Left ventricle myocardium superior (tissue), 1 donor: ENCODE measurements at regions not wholly inside any gene's neighbourhood (a gene's known extent, or its start where the extent isn't known, plus 50 kb on each side); places are given as distances from the start of the nearest gene placed in this dataset.

Experiments
- ATAC-seq: fragments of 200-7000 bp; cut with Tn5 transposase; one replicate; pipeline ENCODE4 v1.9.1; 2020; ENCODE audit warnings: mild to moderate bottlenecking, moderate library complexity
- DNase-seq: peaks from one replicate; pipeline ENCODE4 v3.0.0-alpha.2; 2020
- intact Hi-C: fragments of 100-400 bp; cut with micrococcal nuclease; formaldehyde crosslinking; loops from one replicate; pipeline ENCODE4 v1.11.0; 2022
- donor health status: DM: no; HTN: yes; CAD: no; lungs with severe emphysema.

DNA sequence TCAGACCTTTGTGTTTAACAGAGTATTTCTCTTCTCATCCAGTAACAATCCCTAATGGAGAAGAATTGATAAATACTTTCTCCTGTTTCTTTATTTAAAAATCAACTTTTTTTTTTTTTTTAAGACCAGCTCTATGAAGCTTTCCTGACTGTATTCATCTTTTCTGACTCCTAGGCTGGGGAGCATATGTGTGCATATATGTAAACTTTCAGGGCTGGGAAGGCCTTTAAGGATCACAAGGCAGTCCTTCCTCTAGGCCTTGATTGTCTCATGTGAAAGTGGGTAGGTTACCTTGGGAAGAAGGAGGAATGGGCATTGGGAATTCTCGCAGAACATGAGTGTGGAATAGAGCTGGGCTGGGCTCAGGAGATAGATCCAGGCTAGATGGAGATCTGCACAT, 292.9 kb upstream of the SALL1 start:
- ATAC-seq (no peak), DNase-seq (no peak)
- intact Hi-C loops = no loop called here

DNA sequence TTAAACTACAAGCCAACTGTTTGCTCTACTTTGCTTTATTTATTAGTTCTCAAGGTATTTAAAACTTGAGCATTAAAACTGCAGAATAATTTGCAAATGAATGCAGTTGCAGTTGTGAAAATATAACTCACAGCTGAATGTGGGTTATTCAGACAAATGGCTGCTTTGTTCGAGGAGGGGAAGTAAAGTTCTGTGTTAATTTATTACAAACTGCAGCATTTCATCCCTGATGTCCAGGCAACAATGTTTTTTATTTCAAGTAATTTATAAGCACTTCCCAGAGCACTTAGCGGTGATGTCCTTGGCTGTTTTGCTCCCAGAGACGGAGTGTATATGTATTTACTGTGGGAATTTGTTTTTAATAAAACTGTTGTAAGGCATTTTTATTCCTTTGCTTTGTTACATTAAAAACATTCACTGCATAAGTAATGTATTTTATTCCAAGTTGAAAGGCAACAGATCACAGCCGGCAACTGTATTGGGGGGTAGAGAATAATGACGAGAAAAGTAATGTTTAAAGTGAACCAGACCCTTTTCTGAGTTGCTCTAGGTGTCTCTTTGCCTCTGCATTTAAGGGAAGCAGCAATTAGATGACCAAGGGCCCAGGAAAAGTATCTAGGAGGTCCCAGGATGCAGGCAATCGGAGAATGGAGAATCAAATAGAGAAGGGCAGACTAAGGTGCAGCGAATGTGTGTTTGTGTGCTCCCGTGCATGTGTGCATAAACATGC, 291.2 kb upstream of the SALL1 start:
- ATAC-seq = no peak
- DNase-seq = no peak
- intact Hi-C loops = no loop called here

DNA sequence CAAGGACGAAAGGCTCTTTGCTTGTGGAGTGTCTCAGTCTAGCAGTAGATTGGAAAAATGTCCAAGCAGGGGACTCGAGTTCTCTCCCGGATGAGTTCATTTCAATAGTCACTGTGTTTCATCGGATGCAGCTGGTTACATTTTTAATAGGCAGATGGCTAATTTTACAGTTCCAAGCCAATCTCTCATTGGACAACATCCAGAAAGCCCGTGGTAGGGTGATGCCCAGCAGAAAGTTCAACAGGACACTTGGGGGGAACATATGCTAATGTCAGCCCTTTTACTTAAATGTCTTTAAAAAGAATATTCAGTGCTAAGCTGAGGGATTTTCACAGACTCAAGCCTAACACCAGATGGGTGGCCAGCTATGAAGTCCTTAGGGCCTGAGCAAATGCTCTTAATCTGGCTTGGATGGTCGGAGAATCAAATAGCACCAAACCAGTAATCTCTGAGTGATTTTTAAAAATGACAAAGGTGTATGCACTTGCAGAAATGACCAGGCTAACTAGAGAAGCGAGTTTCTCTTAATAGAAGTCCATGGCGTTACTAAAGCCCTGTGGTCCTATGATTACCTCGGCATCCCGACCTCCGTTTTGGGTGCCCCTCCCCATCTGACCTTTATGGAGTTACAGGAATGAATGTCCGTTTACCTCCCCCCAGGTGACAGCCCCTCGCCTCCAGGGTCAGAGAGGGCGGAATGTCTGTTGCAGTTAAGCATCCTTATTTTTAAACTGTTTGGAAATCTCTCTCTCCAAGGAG, 289.2 kb upstream of the SALL1 start:
- intact Hi-C loops = no loop called here
- ATAC-seq (no peak), DNase-seq (no peak)

DNA sequence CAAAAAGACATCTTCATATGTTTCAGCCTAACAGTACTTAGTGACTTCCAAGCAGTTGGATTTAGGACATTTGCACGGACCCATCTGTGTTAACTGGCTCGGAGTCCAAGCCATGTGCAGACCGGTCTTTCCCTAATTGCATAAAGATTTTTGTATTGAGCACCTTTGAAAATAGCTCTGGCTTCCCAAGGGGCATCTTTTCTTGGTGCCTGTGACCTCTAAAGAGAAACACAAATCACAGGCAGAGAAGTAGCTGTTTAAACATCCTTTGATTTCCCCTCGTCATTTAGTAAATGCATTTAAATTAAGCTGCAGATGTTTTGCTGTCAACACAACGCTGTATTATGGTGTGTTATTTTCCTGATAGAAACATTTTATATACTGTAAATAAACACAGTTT, 288.2 kb upstream of the SALL1 start:
- ATAC-seq (no peak), DNase-seq (no peak)
- intact Hi-C loops = no loop called here

DNA sequence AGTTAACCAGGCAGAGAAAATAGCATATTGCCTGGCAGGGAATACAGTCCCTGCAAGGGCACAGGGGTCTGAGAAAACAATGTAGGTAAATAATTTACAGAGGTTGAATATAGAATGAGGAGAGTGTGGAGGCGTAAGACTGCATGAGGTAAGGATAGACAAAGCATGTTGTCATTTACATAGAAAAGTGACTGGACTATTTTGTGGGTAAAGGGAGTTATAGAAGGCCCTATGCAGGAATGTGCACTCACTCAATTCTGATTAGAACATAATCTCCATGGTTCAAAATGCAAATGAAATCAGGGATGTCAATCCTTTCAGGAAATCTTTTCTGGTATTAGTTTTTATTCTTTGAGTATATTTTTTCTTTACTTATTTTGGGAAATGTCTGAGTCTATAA, 285.7 kb upstream of the SALL1 start:
- intact Hi-C loops = no loop called here
- ATAC-seq (no peak), DNase-seq (no peak)

DNA sequence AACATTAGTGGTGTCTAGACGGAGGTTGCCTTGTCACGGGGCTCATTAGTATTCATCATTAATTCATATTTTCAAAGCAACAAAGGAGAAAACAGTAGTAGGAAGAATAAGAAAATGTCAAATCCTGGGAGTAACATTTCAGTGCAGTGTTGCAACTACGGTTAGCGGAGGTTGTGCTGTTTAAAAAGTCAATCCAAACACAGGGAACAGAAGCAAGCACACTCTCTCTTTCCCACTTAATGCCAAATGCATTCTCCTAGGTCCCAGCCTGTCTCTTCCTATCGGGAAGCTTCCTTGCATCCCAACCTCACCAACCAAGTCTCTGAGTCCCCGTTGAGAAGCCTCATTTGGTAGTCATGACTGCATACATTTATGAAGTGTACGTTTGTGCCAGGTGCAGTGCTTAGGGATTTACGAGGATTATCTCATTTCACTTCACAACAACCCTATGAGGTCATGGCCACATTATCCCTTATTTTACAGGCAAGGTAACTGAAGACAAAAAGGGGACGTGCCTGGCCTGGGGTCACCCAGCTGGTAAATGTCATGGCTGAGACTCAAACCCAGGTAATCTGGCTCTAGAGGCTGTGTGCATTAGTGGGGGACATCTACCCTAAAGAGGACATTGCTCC, 283.6 kb upstream of the SALL1 start:
- intact Hi-C loops = no loop called here
- ATAC-seq = no peak

DNA sequence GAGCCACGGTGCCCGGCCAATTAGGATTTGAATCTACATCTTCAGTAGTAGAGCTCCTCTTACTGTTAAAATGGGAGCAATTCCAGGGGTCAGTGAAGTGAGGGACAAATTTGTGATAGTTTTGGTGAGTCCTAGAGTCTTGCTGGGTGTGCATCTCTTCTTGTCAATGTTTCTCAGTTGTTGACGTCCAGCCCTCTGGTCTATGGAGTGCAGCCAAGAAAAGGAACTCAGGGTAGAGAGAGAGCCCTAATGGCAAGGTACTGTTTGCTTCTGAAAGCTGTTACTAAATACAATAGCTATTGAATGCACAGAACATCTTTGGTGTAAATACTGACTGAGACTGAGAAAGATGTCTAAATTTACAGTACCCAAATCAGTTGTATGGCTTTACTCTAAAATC, 282.5 kb upstream of the SALL1 start:
- intact Hi-C loops = no loop called here
- no peak for ATAC-seq

More for the DNA sequence above, 283.6 kb upstream of the SALL1 start:
- DNase-seq = no peak

DNA sequence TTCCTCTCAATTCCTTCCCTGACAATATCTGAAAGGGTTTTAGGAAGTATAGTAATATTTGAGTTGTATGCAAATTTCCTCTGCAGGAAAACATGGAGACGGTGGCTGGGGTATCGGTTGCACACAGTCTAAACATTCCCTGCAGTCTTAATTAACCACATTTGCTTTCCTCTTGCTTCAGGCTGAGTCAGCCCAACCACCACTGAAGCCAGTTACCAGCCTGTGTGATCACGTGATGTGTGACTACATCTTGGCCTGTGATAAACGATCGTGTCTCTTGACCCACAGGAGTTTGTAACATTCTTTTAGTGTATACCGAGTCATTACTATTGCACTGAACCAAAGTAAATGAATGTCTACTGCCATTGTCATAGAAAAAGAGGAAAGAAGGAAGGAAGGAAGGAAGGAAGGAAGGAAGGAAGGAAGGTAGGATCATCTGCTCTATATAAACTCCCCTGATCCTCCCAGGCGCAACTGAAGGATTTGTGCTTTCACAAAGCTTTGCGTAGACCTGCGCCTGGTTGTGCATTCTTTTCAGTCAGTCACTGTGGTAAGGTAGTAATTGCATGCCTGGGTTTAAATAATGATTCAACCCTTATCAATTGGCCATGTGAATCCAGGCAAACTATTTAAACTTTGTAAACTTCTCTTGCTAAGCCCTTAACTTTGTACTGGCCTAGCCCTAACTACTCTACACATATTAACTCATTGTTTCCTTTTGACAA, 280.6 kb upstream of the SALL1 start:
- intact Hi-C loops = no loop called here
- ATAC-seq = no peak
- DNase-seq = no peak

More for the DNA sequence above, 282.5 kb upstream of the SALL1 start:
- DNase-seq = no peak

DNA sequence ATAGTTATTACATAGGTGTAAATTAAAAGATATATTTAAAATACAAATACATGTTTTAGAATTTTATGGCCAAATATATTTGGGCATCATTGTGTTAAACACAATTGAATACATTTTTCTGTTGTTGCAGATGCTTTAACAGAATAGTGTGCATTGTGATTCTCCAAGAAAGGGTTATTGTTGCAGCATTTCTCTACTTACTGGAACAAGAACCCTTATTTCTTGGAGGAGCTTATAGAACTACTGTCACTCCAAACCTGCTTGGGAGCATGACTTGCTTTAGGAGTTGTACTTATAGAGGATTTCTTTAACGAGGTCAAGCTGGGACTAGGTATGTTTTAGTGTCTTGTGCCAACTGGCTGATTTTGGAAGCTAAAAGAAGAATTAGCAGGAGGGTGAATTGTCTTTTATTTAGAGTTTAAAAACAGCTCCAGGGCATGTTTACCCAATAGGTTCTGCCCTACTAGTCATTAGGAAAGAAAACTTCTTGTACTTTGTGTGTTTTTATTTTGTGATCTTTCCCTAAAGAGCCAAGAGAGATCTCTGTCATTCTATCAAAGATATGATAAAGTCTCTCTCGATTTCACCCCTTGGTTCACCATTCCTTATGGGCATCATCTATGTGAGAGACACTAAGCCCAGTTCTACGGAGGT, 279.8 kb upstream of the SALL1 start:
- DNase-seq (no peak), ATAC-seq (no peak)
- intact Hi-C loops = no loop called here

DNA sequence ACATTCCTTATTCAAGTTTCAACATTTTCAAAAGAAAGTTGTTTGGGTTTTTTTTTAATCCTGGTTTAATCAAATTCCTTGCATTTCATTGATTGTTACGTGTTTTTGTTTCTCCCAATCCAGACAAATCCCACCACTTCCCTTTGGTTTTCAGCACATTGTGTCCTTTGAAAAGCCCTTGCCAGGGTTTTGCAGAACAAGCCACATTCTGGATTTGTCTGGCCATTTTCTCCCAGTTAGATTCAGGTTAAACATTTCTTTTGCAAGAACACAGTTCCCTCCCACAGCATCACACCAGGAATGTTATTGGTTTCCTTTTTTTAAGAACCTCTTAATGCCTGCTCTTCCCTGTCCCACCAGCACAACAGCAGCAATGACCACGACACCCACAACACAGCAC, 278.0 kb upstream of the SALL1 start:
- intact Hi-C loops = no loop called here
- DNase-seq (no peak), ATAC-seq (no peak)

DNA sequence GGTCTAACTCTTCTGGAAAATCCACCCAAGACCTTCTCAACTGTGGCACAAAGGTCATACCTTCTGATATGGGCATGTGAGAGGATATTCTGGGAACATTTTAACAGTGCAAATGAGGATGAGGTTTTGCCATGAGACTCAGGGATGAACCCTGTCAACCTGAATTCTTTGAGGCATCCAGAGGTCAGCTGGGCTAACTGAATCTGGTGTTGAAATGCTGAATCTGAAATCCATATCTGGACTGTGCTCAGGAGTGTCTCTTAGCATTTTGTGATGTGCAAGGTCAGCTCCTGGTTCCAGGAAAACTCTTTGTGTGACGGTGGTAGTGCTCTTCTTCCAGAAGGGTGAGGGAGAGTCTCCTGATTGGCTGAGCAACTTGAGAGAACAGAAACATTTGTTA, 276.0 kb upstream of the SALL1 start:
- DNase-seq (no peak), ATAC-seq (no peak)
- intact Hi-C loops = no loop called here

DNA sequence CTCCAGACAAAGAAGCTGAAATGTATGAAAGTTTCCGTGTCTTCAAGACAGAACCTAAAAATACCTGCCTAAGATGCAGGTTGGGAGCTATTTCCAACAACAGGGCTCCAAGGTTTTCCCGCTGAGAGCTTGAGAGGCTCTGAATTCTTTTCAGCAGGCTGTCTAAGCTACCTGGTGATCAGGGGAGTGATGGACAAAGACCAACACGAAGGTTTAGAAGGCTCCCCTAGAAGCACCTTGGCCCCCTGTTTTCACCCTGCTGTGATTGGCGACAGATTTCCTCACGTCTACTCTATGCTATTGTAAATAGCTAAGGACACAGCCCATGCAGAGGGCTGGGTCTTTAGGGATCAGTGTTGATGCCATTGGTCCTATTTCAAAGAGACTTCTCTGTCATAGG, 275.2 kb upstream of the SALL1 start:
- DNase-seq (no peak), ATAC-seq (no peak)
- intact Hi-C loops = no loop called here

DNA sequence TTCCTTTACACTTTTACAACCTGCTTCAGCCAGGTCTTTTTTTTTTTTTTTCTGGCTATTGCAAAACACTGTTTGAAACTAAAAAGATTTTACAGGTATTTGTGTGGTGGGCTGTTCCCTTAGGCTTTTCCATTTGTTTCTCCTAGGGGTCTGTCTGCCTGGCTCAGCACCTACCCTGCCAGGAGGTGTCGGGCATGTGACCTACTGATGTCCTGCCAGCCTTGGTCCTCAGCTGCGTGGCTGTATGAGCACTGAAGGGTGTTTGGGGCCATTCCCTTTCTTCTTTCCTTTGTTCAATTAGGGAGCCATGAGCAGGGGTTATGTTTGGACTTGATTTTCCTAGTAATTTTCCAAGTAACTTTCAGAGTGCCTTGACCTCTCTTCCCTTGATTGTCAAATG, 269.2 kb upstream of the SALL1 start:
- intact Hi-C loops = no loop called here
- DNase-seq = no peak

DNA sequence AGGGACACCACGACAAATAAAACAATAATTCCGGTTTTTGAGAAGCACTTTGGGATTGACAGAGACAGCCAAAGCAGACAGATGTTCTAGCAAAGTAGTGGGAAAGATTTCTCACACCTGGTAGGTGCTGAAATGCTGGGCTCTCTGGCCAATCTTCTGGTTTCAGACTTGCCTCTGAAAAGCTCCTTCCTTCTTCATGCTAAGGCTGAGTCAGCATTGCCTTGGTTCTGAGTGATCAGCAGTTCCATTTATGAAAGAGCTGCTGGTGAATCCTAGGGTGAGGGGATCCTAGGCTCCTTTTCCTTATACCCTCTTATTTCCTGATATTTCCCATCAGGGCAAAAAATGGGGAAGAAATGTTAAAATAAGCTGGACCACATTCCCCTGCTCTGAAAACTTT, 268.7 kb upstream of the SALL1 start:
- intact Hi-C loops = no loop called here
- DNase-seq (no peak), ATAC-seq (no peak)

More for the DNA sequence above, 269.2 kb upstream of the SALL1 start:
- ATAC-seq = no peak

DNA sequence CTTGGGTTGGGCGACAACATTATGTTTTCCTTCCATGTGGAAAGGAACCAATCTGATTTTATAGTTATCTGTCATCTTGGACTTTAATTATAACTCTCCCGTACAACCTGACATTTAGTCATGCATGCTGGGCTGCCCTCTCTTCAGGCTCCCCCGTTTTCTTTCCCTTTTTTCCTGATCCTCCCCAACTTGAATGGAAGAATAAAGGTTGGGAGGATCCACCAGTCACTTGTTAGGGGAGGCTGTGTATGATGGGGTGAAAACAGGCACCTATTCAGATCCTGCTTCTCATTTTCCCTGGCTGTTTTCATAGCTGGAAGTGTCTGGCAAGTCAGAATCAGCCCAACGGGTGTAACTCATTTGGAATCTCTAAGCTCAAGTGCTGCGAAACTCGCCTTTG, 267.2 kb upstream of the SALL1 start:
- no peak for ATAC-seq
- intact Hi-C loops = no loop called here
- DNase-seq = no peak

DNA sequence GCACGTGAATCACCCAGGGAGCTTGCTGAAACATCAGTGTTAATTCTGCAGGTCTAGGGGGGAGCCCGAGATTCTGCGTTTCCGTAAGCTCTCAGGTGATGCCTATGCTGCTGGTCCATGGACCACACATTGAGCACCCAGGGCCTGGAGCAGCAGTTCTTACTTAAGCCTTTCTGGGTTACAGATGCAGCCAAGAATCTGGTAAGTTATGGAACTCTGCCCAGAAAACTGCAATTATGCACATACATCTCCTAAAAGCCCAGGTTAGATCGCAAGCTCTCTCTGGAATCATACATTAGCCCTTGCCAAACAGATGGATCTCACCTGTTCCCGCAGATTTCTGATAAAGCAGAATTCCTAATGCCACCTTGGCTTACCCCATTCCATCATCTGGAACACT, 265.9 kb upstream of the SALL1 start:
- no peak for ATAC-seq
- DNase-seq = no peak

DNA sequence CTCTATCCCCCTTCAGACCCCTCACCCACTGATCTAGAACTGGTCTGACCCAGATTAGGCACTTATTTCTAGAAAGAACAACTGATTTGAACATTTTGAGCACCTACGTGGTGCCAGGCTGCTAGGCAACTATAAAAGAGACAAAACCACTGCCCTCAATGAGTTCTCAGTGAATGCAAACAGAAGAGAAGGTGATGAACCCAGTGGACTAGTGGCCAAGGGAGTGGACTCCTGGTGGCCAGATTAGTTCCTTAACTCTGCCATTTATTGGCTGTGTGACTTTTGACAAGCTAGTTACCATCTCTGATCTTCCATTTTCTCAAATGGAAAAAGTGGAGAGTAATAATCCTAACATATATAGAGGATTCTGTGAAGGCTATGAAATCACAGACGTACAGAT, 259.1 kb upstream of the SALL1 start:
- ATAC-seq (no peak), DNase-seq (no peak)
- intact Hi-C loops = no loop called here

More for the DNA sequence above, 265.9 kb upstream of the SALL1 start:
- intact Hi-C loops = no loop called here

DNA sequence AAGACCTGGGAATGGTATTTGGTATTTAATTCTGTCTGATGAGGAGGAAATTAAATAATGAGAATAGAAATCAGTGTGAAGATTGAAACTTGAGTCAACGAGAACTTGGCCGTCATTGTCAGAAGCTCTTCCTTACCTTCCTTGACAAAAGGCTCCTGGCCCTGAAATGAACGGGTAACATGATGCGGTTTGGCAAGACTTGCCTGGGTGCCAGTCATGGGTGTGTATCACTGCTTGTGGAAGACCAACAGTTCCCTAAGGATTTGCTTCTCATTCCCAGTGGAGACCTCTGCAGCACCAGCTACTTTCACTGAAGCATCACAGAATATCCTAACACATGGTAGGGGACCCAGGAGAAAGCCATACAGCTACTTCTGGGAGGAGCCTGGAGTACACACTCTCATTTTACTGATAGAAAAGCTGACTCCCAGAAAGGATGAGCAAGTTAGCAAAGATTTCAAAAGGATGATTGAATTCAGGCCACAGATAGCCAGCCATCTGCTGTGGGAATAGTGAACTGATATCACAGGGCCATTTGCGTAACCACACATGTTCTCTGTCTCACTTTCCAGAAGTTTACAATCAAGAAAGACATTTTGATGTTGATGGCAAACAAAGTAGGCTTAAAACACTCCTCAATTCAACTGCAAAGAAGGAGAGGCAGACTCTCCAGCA, 258.1 kb upstream of the SALL1 start:
- DNase-seq (no peak), ATAC-seq (no peak)
- intact Hi-C loops = no loop called here

DNA sequence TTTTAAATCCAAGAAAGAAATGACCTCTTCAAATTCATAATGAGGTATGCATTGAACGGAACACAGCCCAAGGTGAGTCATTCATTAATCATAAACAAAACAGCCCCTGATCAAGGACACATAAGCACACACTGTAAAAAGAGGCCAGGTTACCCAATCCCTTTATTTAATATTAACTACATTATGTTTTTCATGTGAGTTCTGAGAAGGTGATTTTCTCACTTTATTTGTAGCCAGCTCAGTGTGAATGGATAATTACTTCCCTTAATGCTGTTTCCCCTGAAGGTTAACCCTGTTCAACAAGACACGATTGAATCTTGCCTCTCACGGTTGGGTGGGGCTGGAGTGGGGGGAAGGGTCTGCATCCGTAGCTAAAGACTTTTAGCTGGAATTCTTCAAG, 257.3 kb upstream of the SALL1 start:
- ATAC-seq (no peak), DNase-seq (no peak)

More for the DNA sequence above, 257.3 kb upstream of the SALL1 start:
- intact Hi-C loops = no loop called here
